H1 (cell line): ENCODE measurements at regions not wholly inside any gene's neighbourhood (a gene's known extent, or its start where the extent isn't known, plus 50 kb on each side); places are given as distances from the start of the nearest gene placed in this dataset.

ENCODE experiments used
- BRCA1 ChIP-seq: IDR thresholded peaks from 2 replicates; pipeline ENCODE4 v1.6.1; 2012; ENCODE audit warnings: low read depth, low read length, improper control_type of control experiment
- POLR2AphosphoS5 ChIP-seq: IDR thresholded peaks from 2 replicates; pipeline ENCODE4 v1.6.1; 2011; ENCODE audit warnings: low read depth, low read length
- RAD21 ChIP-seq, 2 experiments: IDR thresholded peaks in 1 of 2; conservative IDR thresholded peaks in 1 of 2; 2 replicates each; pipeline ENCODE4 v1.6.1; 2011; ENCODE audit warnings: low read depth in 2 of 2, low read length in 2 of 2, improper control_type of control experiment in 1 of 2, inconsistent platforms in 1 of 2, mild to moderate bottlenecking in 1 of 2, moderate library complexity in 1 of 2
- RBBP5 ChIP-seq: IDR thresholded peaks from 2 replicates; pipeline ENCODE4 v1.7.1; 2012; ENCODE audit warnings: low read depth, mild to moderate bottlenecking, inconsistent platforms, low read length, moderate library complexity, borderline replicate concordance
- SUZ12 ChIP-seq: fragments of 200-600 bp; sonication (generic); IDR thresholded peaks from 2 replicates; pipeline ENCODE4 v1.6.1; 2012; ENCODE audit warnings: mild to moderate bottlenecking, inconsistent platforms, low read length, moderate library complexity, mixed read lengths
- TEAD4 ChIP-seq: IDR thresholded peaks from 2 replicates; pipeline ENCODE4 v1.6.1; 2012; ENCODE audit warnings: low read depth, low read length, inconsistent platforms, mixed read lengths

GRCh38 chr2:52658598-52658997 lies 1109.0 kb upstream of the CHAC2 start:
- TF ChIP-seq RAD21 (IDR thresholded peaks at IDR 0.05 in 1 of 2, conservative IDR thresholded peaks at IDR 0.05 in 1 of 2; ENCODE audit: low read depth in 2 of 2, low read length in 2 of 2) (no peak), TEAD4 (no peak), POLR2AphosphoS5 (no peak), BRCA1 (no peak), SUZ12 (no peak), RBBP5 (no peak)
